Suprapubic skin (tissue), 4 donors: ENCODE measurements at regions not wholly inside any gene's neighbourhood (a gene's known extent, or its start where the extent isn't known, plus 50 kb on each side); places are given as distances from the start of the nearest gene placed in this dataset.

Experiments
- CTCF ChIP-seq, 2 donors: fragments of 200-600 bp in 1 of 2; fragments of 450-650 bp in 1 of 2; sonication (generic) in 1 of 2; IDR thresholded peaks; one replicate each; pipeline ENCODE4 v1.5.1; 2016 to 2019; ENCODE audit warnings: antibody characterized with exemption in 2 of 2, mild to moderate bottlenecking in 1 of 2, moderate library complexity in 1 of 2
- POLR2A ChIP-seq, 2 donors: fragments of 450-650 bp; IDR thresholded peaks; one replicate each; pipeline ENCODE4 v1.6.1; 2017; ENCODE audit warnings: antibody characterized with exemption in 2 of 2, mild to moderate bottlenecking in 2 of 2, moderate library complexity in 2 of 2
- POLR2AphosphoS5 ChIP-seq, 3 donors: sonication (generic); formaldehyde crosslinking; IDR thresholded peaks; one replicate each; pipeline ENCODE4 v1.6.1; 2017; ENCODE audit warnings: antibody characterized with exemption in 3 of 3

DNA sequence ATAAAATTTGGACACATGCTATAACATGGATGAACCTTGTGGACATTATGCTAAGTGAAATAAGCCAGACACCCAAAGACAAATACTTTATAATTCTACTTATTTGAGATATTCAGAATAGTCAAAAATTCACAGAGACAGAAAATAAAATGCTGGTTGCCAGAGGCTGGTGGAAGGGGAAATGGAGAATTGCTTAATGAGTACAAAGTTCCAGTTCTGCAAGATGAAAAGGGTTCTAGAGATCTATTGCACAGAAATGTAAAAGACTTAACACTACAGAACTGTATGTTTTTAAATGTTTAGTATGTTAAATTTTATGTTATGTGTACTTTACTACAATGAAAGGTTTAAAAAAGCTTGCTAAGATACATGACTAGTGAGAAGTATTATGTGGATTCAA, 344.8 kb downstream of the CNTN3 start:
- TF ChIP-seq CTCF (IDR thresholded peaks at IDR 0.05) (no peak), POLR2A (IDR thresholded peaks at IDR 0.05) (no peak), POLR2AphosphoS5 (IDR thresholded peaks at IDR 0.05) (no peak)
